HG03571 (cell line): ENCODE measurements at regions not wholly inside any gene's neighbourhood (a gene's known extent, or its start where the extent isn't known, plus 50 kb on each side); places are given as distances from the start of the nearest gene placed in this dataset.

Experiments
- ATAC-seq: cut with Tn5 transposase; IDR thresholded peaks from one replicate; pipeline ENCODE4 v1.9.1; 2021; ENCODE audit not compliant: unreplicated experiment

DNA sequence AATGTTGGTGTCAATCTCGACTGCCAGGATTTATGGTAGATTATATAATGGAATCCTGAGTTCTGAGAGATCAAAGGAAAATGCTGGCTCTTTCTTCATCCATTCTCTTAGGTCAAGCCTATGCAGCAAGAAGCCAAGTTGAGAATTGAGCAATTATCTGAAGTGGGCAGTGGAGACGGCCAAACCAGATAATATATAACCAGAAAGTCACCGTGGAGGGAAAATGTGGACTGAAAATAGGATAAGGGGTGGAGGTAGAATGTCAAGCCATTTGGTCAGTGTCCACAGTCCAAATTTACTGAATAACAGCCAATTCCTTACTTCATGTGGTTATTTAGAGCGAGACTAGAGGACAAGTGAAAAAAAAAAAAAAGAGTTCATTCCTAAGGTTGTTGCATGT lies 107.8 kb upstream of the ESR1 start:
- no peak for ATAC-seq

DNA sequence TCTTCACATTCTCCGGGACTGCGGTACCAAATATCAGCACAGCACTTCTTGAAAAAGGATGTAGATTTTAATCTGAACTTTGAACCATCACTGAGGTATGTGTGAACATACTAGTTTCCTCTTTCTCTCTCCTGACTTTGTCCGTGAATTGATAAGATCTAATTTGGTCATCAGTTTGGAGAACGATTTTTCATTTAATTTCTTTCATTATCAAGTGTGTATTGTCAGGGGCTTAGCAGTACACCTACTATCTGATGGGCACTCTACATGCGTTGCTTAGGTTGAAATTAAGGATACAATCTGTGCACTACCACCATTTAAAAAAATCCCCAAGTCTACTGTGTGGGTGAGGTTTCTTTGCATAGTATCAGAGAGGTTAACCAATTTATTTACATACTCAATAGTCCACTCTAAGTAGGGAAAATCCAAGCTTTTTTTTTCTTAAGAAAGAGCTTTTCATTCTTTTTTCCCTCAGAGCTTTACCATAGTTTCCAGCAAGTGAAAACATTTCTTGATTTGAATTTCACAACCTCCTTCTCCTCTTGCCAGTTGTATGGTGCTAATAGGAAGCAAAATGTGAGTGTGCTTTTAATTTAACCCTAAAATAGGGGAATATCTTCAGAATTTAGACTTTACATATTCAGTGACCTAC lies 105.4 kb upstream of the ESR1 start:
- ATAC-seq = peak; percentile 72

DNA sequence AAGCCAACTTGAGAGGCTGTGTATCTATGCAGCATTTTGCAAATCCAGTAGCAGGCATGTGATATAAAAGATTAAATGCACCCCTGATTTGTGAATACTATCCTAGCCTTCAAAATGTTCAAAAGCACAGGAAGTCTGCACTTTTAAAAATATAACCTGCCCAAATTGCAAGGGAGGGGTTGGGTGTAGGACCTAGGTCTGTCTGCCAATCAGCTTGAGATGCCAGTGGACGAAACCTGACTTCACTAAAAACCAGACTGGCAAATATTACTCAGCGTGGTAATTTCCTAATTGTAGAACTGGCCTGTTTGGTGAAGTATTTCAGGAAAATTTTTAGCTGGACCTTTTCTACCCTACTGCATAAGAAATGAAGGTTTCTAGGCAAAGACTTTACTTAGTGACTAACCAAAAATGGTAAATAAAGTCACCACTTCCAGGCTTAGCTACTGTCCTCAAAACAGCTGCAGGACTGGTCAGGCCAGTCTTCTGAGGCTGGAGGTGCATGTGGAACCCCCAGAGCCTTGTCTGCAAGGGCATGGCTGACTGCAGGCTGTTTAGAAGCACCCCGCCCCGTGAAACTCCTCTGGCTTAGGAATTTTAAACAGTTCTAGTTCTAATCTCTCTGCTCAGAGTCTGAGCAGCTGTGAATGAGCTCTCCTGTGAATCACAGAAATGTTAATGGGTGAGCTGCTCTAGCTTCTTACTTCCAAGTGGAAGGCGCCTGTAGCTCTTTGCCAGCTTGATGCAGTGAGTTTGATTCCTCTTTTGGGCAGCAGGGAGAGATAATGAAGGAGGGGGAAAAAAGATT lies 104.4 kb upstream of the ESR1 start:
- ATAC-seq = peak; percentile 55

DNA sequence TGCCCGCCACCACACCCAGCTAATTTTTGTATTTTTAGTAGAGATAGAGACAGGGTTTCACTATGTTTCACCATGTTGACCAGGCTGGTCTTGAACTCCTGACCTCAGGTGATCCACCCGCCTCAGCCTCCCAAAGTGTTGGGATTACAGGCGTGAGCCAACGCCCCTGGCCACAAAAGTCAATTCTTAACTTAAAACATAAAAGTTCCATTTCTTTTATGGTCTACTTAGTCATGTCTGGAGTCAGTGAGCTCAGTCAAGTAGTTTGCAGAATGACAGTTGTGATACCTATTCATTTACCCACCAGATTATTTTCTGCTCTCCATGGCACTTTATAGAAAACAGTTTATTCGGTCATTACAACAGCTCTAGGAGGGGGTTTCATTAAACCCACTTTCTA lies 103.1 kb upstream of the ESR1 start:
- no peak for ATAC-seq

DNA sequence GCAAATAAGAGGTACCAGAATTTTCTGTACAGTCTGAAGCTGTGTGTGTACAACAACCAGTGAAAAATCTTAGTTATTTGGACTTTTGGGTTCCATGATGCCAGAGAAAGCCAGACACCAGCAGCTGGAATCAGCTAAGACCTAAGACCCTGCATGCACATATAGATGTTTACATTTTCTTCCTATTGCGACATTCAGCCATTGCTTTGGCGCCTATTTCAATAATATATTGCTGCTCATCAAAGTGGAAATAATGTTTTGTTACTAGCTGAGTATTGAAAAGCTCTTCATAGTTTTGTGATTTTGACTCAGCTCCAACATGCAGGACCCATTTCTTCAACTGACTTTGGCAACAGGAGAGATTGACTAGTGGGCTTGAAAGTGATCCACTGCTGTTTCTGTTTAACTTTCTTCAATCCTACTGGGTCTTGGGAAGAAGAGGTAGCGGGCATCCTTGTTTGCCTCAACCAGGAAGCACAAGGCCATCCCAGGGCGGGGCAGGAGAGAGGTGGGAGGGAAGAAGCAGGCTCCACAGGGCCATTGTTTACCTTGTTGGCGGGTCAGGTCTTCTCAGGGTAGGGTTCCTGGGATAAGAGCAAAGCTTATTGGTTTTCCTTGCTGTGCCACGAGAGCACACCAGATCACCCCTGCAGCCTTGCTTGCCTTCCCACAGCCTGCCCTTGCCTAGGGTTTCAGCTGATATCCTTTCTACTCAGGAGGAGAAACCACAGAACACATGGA lies 101.3 kb upstream of the ESR1 start:
- no peak for ATAC-seq

DNA sequence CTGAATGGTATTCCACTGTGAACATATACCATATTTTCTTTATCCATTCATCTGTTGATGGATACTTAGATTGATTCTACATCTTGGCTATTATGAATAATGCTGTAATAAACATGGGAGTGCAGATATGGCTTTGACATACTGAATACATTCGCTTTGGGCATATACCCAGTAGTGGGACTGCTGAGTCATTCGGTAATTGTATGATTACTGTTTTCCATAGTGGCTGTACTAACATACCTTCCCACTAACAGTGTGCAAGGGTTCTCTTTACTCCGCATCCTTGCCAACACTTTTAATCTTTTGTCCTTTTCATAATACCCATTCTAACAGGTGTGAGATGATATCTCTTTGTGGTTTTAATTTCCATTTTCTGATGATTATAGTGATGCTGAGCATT lies 98.2 kb upstream of the ESR1 start:
- ATAC-seq = no peak

DNA sequence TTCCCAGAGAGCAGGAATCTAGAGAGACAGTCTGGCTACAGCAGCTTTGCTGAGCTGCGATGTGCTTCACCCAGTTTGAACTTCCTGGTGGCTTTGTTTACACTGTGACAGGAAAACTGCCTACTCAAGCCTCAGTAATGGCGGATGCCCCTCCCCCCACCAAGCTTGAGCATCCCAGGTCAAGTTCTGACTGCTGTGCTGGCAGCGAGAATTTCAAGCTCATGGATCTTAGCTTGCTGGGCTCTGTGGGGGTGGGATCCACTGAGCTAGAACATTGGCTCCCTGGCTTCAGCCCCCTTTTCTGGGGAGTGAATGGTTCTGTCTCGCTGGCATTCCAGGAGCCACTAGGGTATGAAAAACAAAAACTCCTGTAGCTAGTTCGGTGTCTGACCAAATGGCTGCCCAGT lies 91.0 kb upstream of the ESR1 start:
- ATAC-seq = no peak

DNA sequence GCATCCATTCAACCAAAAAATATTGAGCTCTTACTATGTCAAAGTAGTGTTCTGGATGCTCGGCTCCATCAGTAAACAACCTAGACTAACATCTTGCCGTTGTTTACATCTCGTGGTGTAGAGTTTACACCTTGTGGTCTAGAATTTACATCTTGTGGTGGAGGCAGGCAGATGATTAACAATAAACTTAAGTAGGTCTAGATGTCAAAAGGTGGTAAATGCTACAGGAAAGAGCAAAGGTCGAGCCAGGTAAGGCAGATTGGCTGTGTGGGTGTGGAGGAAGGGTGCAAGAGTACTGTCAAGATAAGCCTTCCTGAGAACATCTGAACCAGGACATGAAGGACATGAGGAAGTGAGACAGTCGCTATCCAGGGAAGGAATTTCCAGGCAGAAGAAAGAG lies 88.4 kb upstream of the ESR1 start:
- no peak for ATAC-seq

DNA sequence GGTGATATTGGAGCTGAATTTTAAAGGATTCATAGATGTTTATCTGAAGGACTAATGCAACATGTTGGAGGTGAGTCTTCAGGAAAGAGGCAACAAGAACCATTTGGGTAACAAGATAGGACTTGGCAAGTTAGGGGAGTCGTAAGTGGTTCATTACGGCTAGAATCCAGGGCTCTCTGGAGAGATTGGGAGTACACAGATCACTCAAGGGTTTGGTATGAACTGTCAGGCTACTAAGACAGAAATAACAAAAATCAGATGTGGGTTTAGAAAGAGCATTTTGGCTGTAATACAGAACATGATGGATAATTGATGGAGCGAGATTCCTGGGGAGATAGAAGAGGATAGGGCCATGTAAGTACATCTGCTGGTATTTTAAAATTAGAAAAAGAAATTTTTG lies 86.3 kb upstream of the ESR1 start:
- no peak for ATAC-seq

DNA sequence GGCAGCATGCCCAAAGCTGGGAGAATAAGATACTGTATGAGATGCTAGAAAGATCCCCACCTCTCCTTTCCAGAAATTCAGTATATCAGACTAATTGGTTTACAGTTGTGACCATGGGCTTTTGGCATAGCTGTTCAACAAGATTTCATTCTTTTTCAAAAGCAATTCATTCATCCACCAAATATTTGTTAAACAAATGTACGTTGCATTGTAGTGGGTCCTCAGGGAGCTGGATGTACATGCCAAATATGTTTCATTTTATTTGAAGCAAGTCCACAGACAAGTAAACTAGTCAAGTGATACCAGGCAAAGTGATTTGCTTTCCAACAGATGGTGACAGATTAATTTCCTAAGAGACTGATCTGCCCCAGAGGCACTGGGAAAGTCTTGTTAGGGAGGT lies 85.8 kb upstream of the ESR1 start:
- no peak for ATAC-seq

DNA sequence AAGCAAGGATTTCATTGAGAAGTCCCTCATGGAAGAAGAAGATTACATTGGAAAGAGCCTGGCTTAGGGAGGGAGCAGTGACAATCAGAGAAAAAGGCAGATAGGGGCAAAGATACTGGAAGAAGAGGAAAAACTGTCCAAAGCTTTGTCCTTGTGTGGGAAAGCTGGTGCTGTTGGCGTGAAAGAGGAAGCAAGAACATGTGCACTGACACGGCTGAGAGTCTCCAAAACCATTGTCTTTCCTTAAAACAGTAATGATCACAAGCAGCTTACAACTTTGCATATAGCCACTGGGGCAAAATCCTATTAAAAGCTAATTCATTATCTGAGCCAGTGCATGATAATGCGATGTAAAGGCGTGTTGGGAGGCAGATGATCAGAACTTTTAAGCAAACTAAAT lies 85.1 kb upstream of the ESR1 start:
- no peak for ATAC-seq

DNA sequence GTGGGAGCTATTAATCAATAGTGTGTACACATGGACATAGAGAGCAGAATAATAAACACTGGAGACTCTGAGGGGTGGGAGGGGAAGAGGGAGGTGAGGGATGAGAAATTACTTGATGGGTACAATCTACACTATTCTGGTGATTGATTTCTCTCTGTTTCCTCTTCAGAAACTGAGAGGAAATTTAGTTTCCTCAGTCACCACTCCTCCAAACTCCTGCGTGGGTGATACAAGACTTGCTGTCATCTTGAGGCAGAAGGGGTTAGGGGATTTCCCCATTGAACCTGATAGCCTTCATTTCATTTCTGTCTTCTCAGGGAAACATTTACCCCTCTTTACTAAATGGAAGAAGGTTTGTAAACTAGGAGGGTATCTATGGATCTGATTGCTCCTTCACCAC lies 84.3 kb upstream of the ESR1 start:
- ATAC-seq = no peak

DNA sequence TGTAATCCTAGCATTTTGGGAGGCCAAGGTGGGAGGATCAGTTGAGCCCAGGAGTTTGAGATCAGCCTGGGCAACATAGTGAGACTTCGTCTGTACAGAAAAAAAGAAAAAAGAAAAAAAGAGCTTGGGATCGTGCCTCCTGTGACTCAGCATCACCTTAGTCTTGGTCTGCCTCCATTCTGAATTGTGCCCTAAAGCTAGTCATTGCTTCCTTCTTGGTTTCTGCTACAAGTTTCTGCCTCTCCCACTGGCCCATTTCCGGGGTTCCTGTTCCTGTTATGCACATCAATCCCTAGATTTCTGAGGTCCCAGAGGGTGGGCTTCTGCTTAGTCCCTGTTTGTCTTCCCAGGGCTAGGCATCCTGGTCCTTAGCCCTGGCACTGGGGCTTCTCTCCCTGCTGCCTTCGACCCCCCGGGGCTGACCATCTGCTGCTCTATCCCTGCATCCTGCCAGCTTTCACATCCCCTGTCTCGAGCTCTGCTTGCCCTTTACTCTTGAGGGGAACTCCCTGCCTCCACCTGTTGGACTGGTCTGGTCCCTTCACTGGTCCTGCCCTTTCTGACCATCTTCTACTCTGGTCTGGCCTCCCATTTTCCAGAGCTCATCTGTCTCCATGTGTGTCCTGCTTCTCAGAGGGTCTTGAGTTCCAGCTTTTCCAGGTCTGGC lies 77.5 kb upstream of the ESR1 start:
- no peak for ATAC-seq

DNA sequence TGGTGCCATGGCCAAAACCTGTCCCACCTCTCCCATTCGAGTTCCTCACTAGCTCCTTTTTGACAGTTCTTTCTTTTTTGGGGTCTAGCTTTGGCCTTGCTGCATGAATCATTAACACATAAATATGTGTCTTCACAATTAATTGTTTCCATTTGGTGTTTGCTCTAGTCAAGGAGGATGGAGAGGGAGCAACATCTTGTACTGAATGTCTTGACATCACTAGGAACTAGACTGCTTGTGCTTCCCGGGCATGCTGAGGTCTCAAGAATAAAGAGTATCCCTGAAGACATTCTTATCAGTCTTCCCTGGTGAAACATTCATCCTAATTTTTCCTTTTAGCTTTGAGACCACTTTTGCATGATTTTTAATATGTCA lies 77.0 kb upstream of the ESR1 start:
- ATAC-seq = no peak

DNA sequence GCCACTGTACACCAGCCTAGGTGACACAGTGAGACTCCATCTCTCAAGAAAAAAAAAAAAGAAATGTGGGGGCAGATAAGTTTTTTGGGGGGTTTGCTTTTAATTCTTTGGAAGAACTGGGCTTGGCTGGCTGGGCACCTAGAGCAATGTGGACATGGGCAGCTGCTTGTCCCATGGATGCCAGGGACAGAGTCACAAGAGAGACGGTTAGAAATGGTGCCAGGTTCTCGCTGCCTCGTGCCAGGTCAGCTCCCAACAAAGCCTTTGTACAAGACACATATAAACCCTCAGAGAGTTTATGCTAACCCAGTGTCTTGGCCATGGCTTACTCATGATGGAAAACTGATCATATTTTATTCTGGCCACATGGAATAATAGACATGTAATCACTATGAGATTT lies 76.2 kb upstream of the ESR1 start:
- no peak for ATAC-seq

DNA sequence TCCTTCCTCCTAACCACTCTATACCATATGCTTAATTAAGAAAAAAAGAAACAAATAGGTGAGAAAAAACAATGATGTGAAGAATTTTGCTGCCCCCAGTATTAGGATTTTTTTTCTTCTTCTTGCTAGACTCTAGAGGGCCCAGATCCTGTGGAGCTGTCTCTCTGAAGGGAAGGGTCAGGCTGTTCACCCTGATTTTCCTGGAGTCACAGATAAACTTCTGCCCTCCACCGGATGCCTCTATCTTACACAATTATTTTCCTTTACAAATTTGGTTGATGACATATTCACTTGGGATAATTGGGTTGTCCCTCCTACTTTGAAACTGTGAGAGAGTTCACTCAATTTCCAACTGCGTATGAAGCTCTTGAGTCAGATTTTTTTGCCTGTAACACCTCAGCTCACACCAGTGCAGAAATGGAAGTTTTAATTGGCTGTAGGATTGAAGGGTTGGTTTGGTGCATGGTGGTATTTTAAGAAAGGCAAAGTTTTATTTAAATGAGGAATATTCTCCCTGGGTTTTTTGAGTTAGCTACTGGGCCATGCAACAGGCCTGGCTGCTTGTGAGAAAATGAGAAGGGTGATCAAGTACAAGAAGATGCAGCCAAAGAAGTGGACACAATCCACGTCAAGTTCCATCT lies 73.7 kb upstream of the ESR1 start:
- no peak for ATAC-seq

DNA sequence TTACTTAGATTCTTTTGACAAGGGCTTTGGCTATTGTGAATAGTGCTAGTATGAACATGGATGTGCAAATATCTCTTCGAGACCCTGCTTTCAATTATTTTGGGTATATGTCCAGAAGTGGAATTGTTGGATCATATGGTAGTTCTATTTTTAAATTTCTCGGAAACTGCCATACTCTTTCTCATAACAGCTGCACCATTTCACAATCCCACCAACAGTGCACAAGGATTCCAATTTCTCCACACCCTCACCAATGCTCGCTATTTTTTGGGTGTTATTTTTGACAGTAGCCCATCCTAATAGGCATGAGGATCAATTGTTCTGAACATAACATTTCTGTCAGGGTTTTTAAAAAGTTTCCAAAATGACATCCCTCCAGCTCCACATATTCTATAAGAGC lies 69.2 kb upstream of the ESR1 start:
- no peak for ATAC-seq

DNA sequence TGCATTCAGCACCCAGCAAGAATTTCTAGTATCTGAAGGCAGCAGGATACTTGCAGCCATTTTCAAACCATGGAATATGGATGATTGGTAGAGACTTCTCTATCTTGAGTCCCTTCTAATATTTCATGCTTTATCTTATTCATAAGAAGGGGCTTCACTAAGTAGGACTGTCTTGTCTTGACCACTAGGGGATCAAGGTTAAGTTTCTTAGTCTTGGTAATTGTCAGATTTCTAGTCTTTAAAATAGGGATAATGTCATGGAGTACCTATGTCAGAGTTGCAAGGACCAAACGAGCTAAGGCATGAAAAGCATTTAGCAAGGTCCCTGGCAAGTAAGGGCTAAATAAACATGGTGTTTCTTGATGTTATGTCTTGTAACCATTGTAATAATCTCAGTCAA lies 68.5 kb upstream of the ESR1 start:
- no peak for ATAC-seq

DNA sequence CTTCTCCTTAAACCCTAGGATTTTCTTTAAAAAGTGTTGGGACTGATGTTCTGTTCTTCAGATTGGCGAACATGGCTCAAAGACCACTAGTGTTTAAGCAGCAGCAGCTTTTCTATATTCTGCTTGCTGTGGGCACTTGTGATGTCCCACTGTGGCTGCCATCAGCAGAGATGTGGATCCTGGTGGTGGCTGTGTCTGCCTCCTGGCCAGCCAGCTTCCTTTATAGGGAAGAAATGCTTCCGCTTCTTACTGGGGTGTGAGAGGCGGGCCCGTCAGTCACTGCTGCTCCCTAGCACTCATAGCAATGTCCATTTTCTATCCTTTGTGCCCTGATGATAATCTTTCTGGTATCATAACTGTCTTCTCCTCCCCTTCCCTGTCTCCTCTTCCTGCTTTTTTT lies 66.7 kb upstream of the ESR1 start:
- ATAC-seq = no peak

DNA sequence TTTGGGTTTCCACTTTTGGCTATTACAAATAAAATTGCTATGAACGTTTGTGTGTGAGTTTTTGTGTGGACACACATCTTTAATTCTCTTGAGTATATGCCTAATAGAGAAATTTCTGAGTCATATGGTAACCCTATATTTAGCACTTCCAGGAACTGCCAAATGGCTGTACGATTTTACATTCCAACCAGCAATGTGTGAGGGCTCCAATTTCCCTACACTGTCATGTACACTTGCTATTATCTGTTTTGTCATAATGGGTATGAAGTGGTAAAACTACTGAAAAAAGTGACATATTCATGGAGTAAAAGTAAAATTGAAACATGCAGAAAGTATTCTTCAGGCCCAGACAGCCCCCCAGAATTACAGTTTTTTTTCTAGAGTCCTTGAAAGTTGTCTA lies 59.6 kb upstream of the ESR1 start:
- no peak for ATAC-seq

DNA sequence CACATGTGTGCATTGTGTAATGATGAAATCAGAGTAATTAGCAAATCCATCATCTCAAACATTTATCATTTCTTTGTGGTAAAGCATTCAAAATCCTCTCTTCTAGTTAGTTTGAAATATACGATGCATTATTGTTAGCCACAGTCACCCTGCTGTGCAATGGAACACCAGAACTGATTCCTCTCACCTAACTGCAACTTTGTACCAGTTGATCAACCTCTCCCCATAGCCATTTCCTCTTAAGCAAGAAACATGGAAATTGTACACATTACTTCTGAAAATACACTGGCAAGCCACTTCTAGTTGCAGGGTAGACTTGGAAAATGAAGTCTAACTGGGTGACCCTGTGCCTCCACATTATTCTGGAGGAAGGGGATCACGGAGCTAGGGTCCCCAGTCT lies 58.1 kb upstream of the ESR1 start:
- ATAC-seq = no peak
